Activated CD8-positive, alpha-beta T cell treated with anti-CD3 and anti-CD28 coated beads for 36 hours (primary cell): ENCODE measurements at regions not wholly inside any gene's neighbourhood (a gene's known extent, or its start where the extent isn't known, plus 50 kb on each side); places are given as distances from the start of the nearest gene placed in this dataset.

Experiments used
- ATAC-seq: fragments of 200-7000 bp; cut with Tn5 transposase; one replicate; pipeline ENCODE4 v1.10.0; 2021; ENCODE audit warnings: mild to moderate bottlenecking, moderate library complexity
- CTCF ChIA-PET: fragments of 350-600 bp; sonication (Branson Sonifier 250); formaldehyde crosslinking; loops from one replicate; lab custom pipeline; 2021; ENCODE audit warnings: antibody characterized with exemption; lab: Charles Lee
- POLR2A ChIA-PET: fragments of 350-600 bp; sonication (Branson Sonifier 250); formaldehyde crosslinking; loops from one replicate; lab custom pipeline; 2021; ENCODE audit warnings: antibody characterized with exemption; lab: Charles Lee
- DNase-seq: peaks from one replicate; pipeline ENCODE4 v3.0.0-alpha.2; 2020
- H3K27ac Mint-ChIP-seq: one replicate; pipeline ENCODE4 v1.8.0; 2021; ENCODE audit warnings: mild to moderate bottlenecking, mixed read lengths
- H3K27me3 Mint-ChIP-seq: one replicate; pipeline ENCODE4 v1.8.0; 2021; ENCODE audit warnings: mixed read lengths
- H3K36me3 Mint-ChIP-seq: one replicate; pipeline ENCODE4 v1.8.0; 2021; ENCODE audit warnings: low read depth, mixed read lengths
- H3K4me1 Mint-ChIP-seq: one replicate; pipeline ENCODE4 v1.8.0; 2021; ENCODE audit warnings: low read depth, mixed read lengths
- H3K4me3 Mint-ChIP-seq: one replicate; pipeline ENCODE4 v1.8.0; 2021; ENCODE audit warnings: mild to moderate bottlenecking, moderate library complexity, mixed read lengths
- H3K9me3 Mint-ChIP-seq: one replicate; pipeline ENCODE4 v1.8.0; 2021; ENCODE audit warnings: mixed read lengths
- intact Hi-C: fragments of 100-400 bp; cut with micrococcal nuclease; formaldehyde crosslinking; loops from one replicate; pipeline ENCODE4 v1.10.0; 2022
- TF ChIP-seq, protein P1 (sequence below): fragments of 200-600 bp; IDR thresholded peaks from one replicate; pipeline ENCODE4 v1.8.0; 2022; ENCODE audit warnings: antibody characterized with exemption, mild to moderate bottlenecking

- H3K27me3 Mint-ChIP-seq: no peaks in the 10 kb centered on the region
- no peak for DNase-seq
These were observed 222.8 kb downstream of the FAM170A start for GRCh38 chr5:119852140-119852539.

GRCh38 chr5:119860463-119860862 lies 231.1 kb downstream of the FAM170A start:
- POLR2A ChIA-PET: no interaction called here

More at GRCh38 chr5:119852140-119852539, 222.8 kb downstream of the FAM170A start:
- H3K4me3 Mint-ChIP-seq: no peak overlapping the region
- no peaks in the 10 kb centered on the region for H3K4me1 Mint-ChIP-seq
- POLR2A ChIA-PET: no interaction called here
- H3K27ac Mint-ChIP-seq: no peak overlapping the region
- TF ChIP-seq, protein P1, sequence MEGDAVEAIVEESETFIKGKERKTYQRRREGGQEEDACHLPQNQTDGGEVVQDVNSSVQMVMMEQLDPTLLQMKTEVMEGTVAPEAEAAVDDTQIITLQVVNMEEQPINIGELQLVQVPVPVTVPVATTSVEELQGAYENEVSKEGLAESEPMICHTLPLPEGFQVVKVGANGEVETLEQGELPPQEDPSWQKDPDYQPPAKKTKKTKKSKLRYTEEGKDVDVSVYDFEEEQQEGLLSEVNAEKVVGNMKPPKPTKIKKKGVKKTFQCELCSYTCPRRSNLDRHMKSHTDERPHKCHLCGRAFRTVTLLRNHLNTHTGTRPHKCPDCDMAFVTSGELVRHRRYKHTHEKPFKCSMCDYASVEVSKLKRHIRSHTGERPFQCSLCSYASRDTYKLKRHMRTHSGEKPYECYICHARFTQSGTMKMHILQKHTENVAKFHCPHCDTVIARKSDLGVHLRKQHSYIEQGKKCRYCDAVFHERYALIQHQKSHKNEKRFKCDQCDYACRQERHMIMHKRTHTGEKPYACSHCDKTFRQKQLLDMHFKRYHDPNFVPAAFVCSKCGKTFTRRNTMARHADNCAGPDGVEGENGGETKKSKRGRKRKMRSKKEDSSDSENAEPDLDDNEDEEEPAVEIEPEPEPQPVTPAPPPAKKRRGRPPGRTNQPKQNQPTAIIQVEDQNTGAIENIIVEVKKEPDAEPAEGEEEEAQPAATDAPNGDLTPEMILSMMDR: no peak
- no peaks in the 10 kb centered on the region for H3K9me3 Mint-ChIP-seq
- ATAC-seq: no peak
- CTCF ChIA-PET: no interaction called here
- no peaks in the 10 kb centered on the region for H3K36me3 Mint-ChIP-seq
- intact Hi-C loops: no loop called here

GRCh38 chr5:119862619-119863018 lies 233.3 kb downstream of the FAM170A start:
- no peak overlapping the region for H3K27ac Mint-ChIP-seq
- H3K27me3 Mint-ChIP-seq: no peaks in the 10 kb centered on the region
- no peaks in the 10 kb centered on the region for H3K4me1 Mint-ChIP-seq
- ChIA-PET CTCF (no interaction called here), POLR2A (no interaction called here)
- no peak overlapping the region for H3K4me3 Mint-ChIP-seq
- DNase-seq: no peak
- H3K36me3 Mint-ChIP-seq: no peaks in the 10 kb centered on the region
- no peak for ATAC-seq
- intact Hi-C loops: no loop called here
- no peaks in the 10 kb centered on the region for H3K9me3 Mint-ChIP-seq
- TF ChIP-seq, protein P1: no peak

More at GRCh38 chr5:119860463-119860862, 231.1 kb downstream of the FAM170A start:
- Mint-ChIP-seq H3K36me3 (no peaks in the 10 kb centered on the region), H3K9me3 (no peaks in the 10 kb centered on the region), H3K27me3 (no peaks in the 10 kb centered on the region), H3K4me1 (no peaks in the 10 kb centered on the region), H3K4me3 (no peak overlapping the region), H3K27ac (no peak overlapping the region)
- TF ChIP-seq, protein P1: no peak
- intact Hi-C loops: no loop called here
- DNase-seq (no peak), ATAC-seq (no peak)
- CTCF ChIA-PET: no interaction called here

DNA sequence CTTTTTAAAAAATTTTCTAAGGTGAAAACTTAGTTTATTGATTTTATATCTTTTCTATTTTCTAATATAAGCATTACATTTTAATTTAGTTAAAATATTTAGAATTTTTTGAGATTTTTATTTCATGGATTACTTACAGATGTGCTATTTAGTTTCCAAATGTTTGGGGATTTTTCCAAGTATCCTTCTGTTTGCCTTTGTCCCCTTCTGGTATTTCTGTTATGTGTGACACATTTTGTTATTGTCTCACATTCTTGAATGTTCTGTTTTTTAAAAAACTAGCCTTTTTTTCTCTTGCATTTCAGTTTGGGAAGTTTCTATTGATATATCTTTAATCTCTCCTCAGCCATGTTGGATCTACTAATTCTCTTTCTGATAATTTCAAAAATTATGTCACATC lies 234.9 kb downstream of the FAM170A start:
- intact Hi-C loops: no loop called here
- no peaks in the 10 kb centered on the region for H3K9me3 Mint-ChIP-seq
- no peak overlapping the region for H3K27ac Mint-ChIP-seq
- no peaks in the 10 kb centered on the region for H3K36me3 Mint-ChIP-seq
- no peak overlapping the region for H3K4me3 Mint-ChIP-seq
- H3K4me1 Mint-ChIP-seq: no peaks in the 10 kb centered on the region
- H3K27me3 Mint-ChIP-seq: no peaks in the 10 kb centered on the region
- DNase-seq: no peak
- ChIA-PET POLR2A (no interaction called here), CTCF (no interaction called here)
- no peak for ATAC-seq
- TF ChIP-seq, protein P1: no peak

DNA sequence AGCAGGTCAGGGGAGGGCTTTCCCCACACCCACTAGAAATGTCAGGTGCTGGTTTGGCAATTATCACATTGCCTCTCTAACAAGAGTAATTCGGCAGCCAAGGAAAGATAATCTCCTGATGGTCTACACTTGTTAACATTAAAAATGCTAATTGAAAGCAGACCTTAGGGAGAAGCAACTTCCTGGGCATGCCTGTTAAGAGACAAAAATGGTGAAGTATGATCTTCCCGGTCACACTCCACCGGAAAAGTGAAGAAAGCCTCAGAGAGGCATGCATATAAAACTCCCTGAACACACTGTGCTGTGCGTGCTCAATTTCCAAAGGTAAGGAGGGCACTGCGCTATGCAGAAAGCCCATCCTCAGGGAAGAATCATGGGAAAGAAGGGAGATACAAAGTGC lies 244.3 kb downstream of the FAM170A start:
- TF ChIP-seq, protein P1: no peak
- ATAC-seq (no peak), DNase-seq (no peak)
- no peak overlapping the region for H3K4me3 Mint-ChIP-seq
- ChIA-PET CTCF (no interaction called here), POLR2A (no interaction called here)
- H3K4me1 Mint-ChIP-seq: no peaks in the 10 kb centered on the region
- no peaks in the 10 kb centered on the region for H3K27me3 Mint-ChIP-seq
- no peak overlapping the region for H3K27ac Mint-ChIP-seq
- intact Hi-C loops: no loop called here
- H3K36me3 Mint-ChIP-seq: no peaks in the 10 kb centered on the region
- no peaks in the 10 kb centered on the region for H3K9me3 Mint-ChIP-seq
